Body of pancreas (tissue), 4 donors: ENCODE measurements at regions not wholly inside any gene's neighbourhood (a gene's known extent, or its start where the extent isn't known, plus 50 kb on each side); places are given as distances from the start of the nearest gene placed in this dataset.

ENCODE experiments used
- POLR2A ChIP-seq, 3 donors: fragments of 450-650 bp; IDR thresholded peaks; one replicate each; pipeline ENCODE4 v1.6.1; 2016; ENCODE audit warnings: antibody characterized with exemption in 3 of 3, mild to moderate bottlenecking in 2 of 3
- TF ChIP-seq, protein P1 (sequence below), 7 experiments: fragments of 450-650 bp in 4 of 7; fragments of 200-600 bp in 3 of 7; sonication (generic) in 3 of 7; IDR thresholded peaks; one replicate each; pipeline ENCODE4 v1.5.1; 2016 to 2019; ENCODE audit warnings: antibody characterized with exemption in 7 of 7

DNA sequence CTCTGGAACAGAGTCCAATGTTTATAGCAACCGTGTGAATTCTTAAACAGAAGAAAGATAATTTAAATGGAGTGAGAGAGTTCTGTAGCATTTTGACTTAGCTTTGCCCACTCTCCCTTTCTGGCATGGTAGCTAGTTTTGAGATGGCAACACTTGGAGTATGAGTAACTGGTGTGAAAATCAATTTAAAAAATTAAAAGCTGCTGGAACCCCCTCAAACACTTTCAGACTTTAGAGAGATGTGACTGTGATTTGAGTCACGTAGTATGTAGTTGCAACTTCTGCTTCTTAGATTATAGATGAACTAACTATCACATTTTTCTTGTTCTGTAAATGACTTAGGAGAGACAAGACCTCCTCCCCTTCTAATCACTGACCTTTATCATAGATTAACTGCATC is 2309.5 kb upstream of the C9orf72 start:
- no peak for TF ChIP-seq POLR2A (IDR thresholded peaks at IDR 0.05)
- TF ChIP-seq, protein P1, sequence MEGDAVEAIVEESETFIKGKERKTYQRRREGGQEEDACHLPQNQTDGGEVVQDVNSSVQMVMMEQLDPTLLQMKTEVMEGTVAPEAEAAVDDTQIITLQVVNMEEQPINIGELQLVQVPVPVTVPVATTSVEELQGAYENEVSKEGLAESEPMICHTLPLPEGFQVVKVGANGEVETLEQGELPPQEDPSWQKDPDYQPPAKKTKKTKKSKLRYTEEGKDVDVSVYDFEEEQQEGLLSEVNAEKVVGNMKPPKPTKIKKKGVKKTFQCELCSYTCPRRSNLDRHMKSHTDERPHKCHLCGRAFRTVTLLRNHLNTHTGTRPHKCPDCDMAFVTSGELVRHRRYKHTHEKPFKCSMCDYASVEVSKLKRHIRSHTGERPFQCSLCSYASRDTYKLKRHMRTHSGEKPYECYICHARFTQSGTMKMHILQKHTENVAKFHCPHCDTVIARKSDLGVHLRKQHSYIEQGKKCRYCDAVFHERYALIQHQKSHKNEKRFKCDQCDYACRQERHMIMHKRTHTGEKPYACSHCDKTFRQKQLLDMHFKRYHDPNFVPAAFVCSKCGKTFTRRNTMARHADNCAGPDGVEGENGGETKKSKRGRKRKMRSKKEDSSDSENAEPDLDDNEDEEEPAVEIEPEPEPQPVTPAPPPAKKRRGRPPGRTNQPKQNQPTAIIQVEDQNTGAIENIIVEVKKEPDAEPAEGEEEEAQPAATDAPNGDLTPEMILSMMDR (IDR thresholded peaks at IDR 0.05), result no peak
